ENCODE measurements at regions not wholly inside any gene's neighbourhood (a gene's known extent, or its start where the extent isn't known, plus 50 kb on each side); places are given as distances from the start of the nearest gene placed in this dataset.

- no peak for TF ChIP-seq CTCF (conservative IDR thresholded peaks at IDR 0.05; ENCODE audit: control insufficient read depth, insufficient read depth, low read depth, low read length)
- DNase-seq (ENCODE audit: low read depth): peak; percentile 58
- no peak overlapping the region for H3K4me3 ChIP-seq (ENCODE audit: control insufficient read depth, low read depth, low read length)
These were observed 114.4 kb upstream of the SLC22A23 start for GRCh38 chr6:3571250-3571681.

- no peak for DNase-seq (ENCODE audit: low read depth)
- no peak overlapping the region for H3K4me3 ChIP-seq (ENCODE audit: control insufficient read depth, low read depth, low read length)
- TF ChIP-seq CTCF (conservative IDR thresholded peaks at IDR 0.05; ENCODE audit: control insufficient read depth, insufficient read depth, low read depth, low read length): no peak
These were observed 113.0 kb upstream of the SLC22A23 start for GRCh38 chr6:3569816-3570215.

GRCh38 chr6:3568396-3569082, 111.7 kb upstream of the SLC22A23 start:
- DNase-seq (ENCODE audit: low read depth): no peak
- H3K4me3 ChIP-seq (ENCODE audit: control insufficient read depth, low read depth, low read length): no peak overlapping the region
- no peak for TF ChIP-seq CTCF (conservative IDR thresholded peaks at IDR 0.05; ENCODE audit: control insufficient read depth, insufficient read depth, low read depth, low read length)

- DNase-seq (ENCODE audit: low read depth): peak; percentile 79
These were observed 110.0 kb upstream of the SLC22A23 start for GRCh38 chr6:3566812-3567211.

GRCh38 chr6:3565291-3565690, 108.4 kb upstream of the SLC22A23 start:
- TF ChIP-seq CTCF (conservative IDR thresholded peaks at IDR 0.05; ENCODE audit: control insufficient read depth, insufficient read depth, low read depth, low read length): no peak
- DNase-seq (ENCODE audit: low read depth): no peak

More at GRCh38 chr6:3566812-3567211, 110.0 kb upstream of the SLC22A23 start:
- TF ChIP-seq CTCF (conservative IDR thresholded peaks at IDR 0.05; ENCODE audit: control insufficient read depth, insufficient read depth, low read depth, low read length): no peak
- no peak overlapping the region for H3K4me3 ChIP-seq (ENCODE audit: control insufficient read depth, low read depth, low read length)

GRCh38 chr6:3561725-3562124, 104.9 kb upstream of the SLC22A23 start:
- peak; percentile 57 for DNase-seq (ENCODE audit: low read depth)
- H3K4me3 ChIP-seq (ENCODE audit: control insufficient read depth, low read depth, low read length): no peak overlapping the region
- no peak for TF ChIP-seq CTCF (conservative IDR thresholded peaks at IDR 0.05; ENCODE audit: control insufficient read depth, insufficient read depth, low read depth, low read length)

More at GRCh38 chr6:3565291-3565690, 108.4 kb upstream of the SLC22A23 start:
- no peak overlapping the region for H3K4me3 ChIP-seq (ENCODE audit: control insufficient read depth, low read depth, low read length)

Data from fibroblast of mammary gland (primary cell).